ENCODE measurements at regions not wholly inside any gene's neighbourhood (a gene's known extent, or its start where the extent isn't known, plus 50 kb on each side); places are given as distances from the start of the nearest gene placed in this dataset.

DNA sequence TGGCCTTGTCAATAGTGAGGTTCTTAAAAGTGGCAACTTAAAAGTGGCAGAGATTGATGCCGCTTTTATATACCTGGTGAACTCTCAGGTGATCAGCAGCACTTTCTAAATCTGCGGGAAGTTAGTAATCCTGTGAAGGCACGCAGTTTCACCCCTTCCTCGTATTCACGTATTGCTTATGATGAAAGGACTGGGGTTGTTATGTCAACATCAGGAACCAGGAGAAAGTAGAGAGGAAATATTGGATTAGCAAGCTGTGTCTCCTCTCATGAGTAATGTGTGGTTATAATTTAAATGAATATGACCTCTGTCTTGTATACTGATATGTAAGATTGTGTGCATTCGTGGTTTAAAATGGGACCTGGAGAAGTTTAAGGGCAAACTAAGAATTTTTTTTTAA, 544.6 kb downstream of the SLITRK6 start:
- TF ChIP-seq POLR2A (IDR thresholded peaks at IDR 0.05; ENCODE audit: low read length), result no peak
- TF ChIP-seq GATA1 (IDR thresholded peaks at IDR 0.05; ENCODE audit: low read depth, low read length), result no peak

Data from erythroblast (primary cell).